Mesothelial cell of epicardium (in vitro differentiated cells): ENCODE measurements at regions not wholly inside any gene's neighbourhood (a gene's known extent, or its start where the extent isn't known, plus 50 kb on each side); places are given as distances from the start of the nearest gene placed in this dataset.
"Not testable (repeated sequence)": the region's sequence is repeated elsewhere in the genome, so short reads cannot be mapped to it uniquely, and the experiment has no call there.

Experiments
- DNase-seq, 2 experiments: peaks; one replicate each; pipeline ENCODE4 v3.0.0; 2021; ENCODE audit warnings: low spot score in 2 of 2; ENCODE audit not compliant: unreplicated experiment in 2 of 2
- H3K27ac Mint-ChIP-seq: 2 replicates; pipeline ENCODE4 v1.8.0; 2021; ENCODE audit warnings: mixed read lengths
- H3K27me3 Mint-ChIP-seq: 2 replicates; pipeline ENCODE4 v1.8.0; 2021; ENCODE audit warnings: low read depth, mixed read lengths
- H3K36me3 Mint-ChIP-seq: 2 replicates; pipeline ENCODE4 v1.8.0; 2021; ENCODE audit warnings: mixed read lengths
- H3K4me1 Mint-ChIP-seq: 2 replicates; pipeline ENCODE4 v1.8.0; 2021; ENCODE audit warnings: mixed read lengths
- H3K4me3 Mint-ChIP-seq: 2 replicates; pipeline ENCODE4 v1.8.0; 2021; ENCODE audit warnings: mild to moderate bottlenecking, moderate library complexity, mixed read lengths
- H3K9me3 Mint-ChIP-seq: 2 replicates; pipeline ENCODE4 v1.8.0; 2021; ENCODE audit warnings: mixed read lengths
- TF ChIP-seq, protein P1 (sequence below): fragments of 200-600 bp; sonication (generic); IDR thresholded peaks from one replicate; pipeline ENCODE4 v1.5.0; 2021; ENCODE audit warnings: antibody characterized with exemption; ENCODE audit not compliant: unreplicated experiment

GRCh38 chr6:141946502-141946901, 186.2 kb upstream of the GJE1 start:
- TF ChIP-seq, protein P1, sequence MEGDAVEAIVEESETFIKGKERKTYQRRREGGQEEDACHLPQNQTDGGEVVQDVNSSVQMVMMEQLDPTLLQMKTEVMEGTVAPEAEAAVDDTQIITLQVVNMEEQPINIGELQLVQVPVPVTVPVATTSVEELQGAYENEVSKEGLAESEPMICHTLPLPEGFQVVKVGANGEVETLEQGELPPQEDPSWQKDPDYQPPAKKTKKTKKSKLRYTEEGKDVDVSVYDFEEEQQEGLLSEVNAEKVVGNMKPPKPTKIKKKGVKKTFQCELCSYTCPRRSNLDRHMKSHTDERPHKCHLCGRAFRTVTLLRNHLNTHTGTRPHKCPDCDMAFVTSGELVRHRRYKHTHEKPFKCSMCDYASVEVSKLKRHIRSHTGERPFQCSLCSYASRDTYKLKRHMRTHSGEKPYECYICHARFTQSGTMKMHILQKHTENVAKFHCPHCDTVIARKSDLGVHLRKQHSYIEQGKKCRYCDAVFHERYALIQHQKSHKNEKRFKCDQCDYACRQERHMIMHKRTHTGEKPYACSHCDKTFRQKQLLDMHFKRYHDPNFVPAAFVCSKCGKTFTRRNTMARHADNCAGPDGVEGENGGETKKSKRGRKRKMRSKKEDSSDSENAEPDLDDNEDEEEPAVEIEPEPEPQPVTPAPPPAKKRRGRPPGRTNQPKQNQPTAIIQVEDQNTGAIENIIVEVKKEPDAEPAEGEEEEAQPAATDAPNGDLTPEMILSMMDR = no peak
- DNase-seq = no peak
- no peak overlapping the region for H3K27ac Mint-ChIP-seq
- H3K9me3 Mint-ChIP-seq = peaks cover 36% of the 10 kb centered on the region
- H3K27me3 Mint-ChIP-seq = no peaks in the 10 kb centered on the region
- no peaks in the 10 kb centered on the region for H3K4me1 Mint-ChIP-seq
- peaks cover 8% of the 10 kb centered on the region for H3K36me3 Mint-ChIP-seq
- no peak overlapping the region for H3K4me3 Mint-ChIP-seq

DNA sequence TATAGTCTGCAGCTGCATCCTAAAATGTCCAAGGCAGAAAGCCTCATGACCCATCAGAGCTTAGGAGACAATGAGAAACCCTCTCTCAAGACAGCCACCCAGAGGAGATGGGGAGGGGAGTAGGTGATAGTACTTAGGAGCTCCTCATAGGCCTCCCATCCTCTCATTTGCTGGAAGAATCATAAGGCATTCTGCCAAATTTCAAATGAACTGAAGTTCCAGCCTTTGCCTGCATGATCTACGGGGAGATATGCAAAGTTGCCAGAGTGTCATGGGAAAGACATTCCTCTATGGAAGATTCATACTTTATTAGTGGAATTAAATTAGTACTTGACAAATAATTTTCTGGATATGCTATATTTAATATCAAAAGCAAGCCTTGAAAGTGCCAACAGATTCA, 194.1 kb upstream of the GJE1 start:
- no peak overlapping the region for H3K27ac Mint-ChIP-seq

GRCh38 chr6:141932685-141933084, 200.0 kb upstream of the GJE1 start:
- H3K4me3 Mint-ChIP-seq = no peak overlapping the region
- no peaks in the 10 kb centered on the region for H3K36me3 Mint-ChIP-seq
- H3K27ac Mint-ChIP-seq = no peak overlapping the region
- H3K27me3 Mint-ChIP-seq = no peaks in the 10 kb centered on the region
- TF ChIP-seq, protein P1 = no peak
- no peaks in the 10 kb centered on the region for H3K9me3 Mint-ChIP-seq
- H3K4me1 Mint-ChIP-seq = no peaks in the 10 kb centered on the region
- no peak for DNase-seq

More for the DNA sequence above, 194.1 kb upstream of the GJE1 start:
- H3K9me3 Mint-ChIP-seq = peaks cover 38% of the 10 kb centered on the region
- TF ChIP-seq, protein P1 = no peak
- no peaks in the 10 kb centered on the region for H3K4me1 Mint-ChIP-seq
- no peak for DNase-seq
- H3K36me3 Mint-ChIP-seq = peaks cover 9% of the 10 kb centered on the region
- no peak overlapping the region for H3K4me3 Mint-ChIP-seq
- H3K27me3 Mint-ChIP-seq = no peaks in the 10 kb centered on the region

DNA sequence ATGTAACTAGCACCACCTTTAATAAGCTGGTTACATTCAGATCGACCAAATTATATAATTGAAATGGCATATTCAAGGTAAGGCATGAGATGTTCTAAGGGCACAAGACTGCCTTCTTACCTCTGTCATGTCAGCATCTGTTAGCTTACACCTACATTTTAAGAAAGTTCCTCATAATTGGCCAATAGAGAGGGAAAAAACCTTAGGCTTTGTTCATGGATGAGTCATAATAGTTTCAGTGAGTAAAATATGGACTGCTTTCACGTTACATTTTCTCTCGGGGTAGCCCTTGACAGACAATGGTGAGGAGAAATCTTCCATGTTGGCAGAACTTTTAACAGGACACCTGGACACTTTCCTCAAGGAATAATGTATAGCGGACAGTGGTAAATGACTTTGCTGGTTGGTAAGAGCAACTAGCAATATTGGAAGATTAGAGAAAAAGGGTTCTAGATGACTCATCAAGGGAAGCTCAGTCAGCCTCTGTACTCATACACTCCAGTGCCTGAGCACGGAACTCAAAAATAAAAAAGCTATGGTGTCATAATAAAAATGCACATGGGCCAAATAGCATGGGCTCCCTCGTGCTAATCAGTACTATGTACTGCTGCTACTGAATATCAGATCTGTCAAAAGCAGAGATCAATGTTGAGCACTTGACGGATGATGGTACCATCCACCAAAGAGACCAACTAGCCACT, 206.4 kb upstream of the GJE1 start:
- not testable (repeated sequence) for H3K36me3 Mint-ChIP-seq, H3K27me3 Mint-ChIP-seq, DNase-seq, H3K4me3 Mint-ChIP-seq, H3K27ac Mint-ChIP-seq, H3K9me3 Mint-ChIP-seq, H3K4me1 Mint-ChIP-seq

- no peak for DNase-seq
- peaks cover 7% of the 10 kb centered on the region for H3K9me3 Mint-ChIP-seq
- H3K4me1 Mint-ChIP-seq = no peaks in the 10 kb centered on the region
- TF ChIP-seq, protein P1 = no peak
- no peaks in the 10 kb centered on the region for H3K27me3 Mint-ChIP-seq
- H3K36me3 Mint-ChIP-seq = no peaks in the 10 kb centered on the region
- no peak overlapping the region for H3K4me3 Mint-ChIP-seq
- no peak overlapping the region for H3K27ac Mint-ChIP-seq
Measured at GRCh38 chr6:141925001-141925400, 207.7 kb upstream of the GJE1 start.

DNA sequence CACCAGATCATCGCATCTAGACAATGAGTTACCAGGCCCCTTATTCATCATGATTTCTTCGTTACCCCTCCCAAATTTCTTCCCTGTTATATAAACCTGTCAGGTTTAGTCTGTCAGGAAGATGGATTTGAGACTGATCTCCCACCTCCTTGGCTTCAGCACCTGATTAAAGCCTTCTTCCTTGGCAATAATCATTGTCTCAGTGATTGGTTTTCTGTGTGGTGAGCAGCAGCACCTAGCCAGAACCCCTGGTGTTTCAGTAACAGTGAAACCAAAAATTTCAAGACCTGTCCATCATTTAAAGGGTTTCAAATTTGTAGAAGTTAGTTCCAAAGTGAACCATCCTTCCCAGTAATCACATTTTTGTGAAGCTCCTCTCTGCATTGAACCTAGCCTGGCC, 209.8 kb upstream of the GJE1 start:
- Mint-ChIP-seq H3K4me1 (no peaks in the 10 kb centered on the region), H3K27ac (no peak overlapping the region), H3K36me3 (no peaks in the 10 kb centered on the region), H3K9me3 (peaks cover 7% of the 10 kb centered on the region), H3K27me3 (no peaks in the 10 kb centered on the region), H3K4me3 (no peak overlapping the region)
- no peak for DNase-seq
- TF ChIP-seq, protein P1 = no peak

- H3K36me3 Mint-ChIP-seq, H3K9me3 Mint-ChIP-seq, H3K4me3 Mint-ChIP-seq, DNase-seq, H3K27ac Mint-ChIP-seq, H3K4me1 Mint-ChIP-seq, H3K27me3 Mint-ChIP-seq: not testable (repeated sequence)
Measured at GRCh38 chr6:141916682-141917505, 215.8 kb upstream of the GJE1 start.
